ENCODE measurements at regions not wholly inside any gene's neighbourhood (a gene's known extent, or its start where the extent isn't known, plus 50 kb on each side); places are given as distances from the start of the nearest gene placed in this dataset.

DNA sequence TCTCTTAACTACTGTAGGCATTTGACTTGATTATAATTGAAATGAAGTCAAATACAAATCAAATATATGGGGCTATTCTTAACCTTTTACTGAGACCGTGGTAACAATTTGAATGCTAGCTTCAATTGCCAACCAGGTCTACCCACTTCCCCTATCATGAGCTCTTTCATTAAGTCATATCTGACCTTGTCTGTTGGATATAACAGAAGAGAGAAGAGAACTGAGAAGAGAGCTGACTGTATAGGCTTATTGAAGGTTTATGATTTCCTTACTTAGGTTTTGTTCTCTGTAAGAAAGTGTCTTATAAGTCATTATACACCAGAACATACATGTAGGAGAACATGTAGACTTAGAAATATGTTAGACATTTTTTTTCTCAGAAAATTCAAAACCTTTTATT lies 549.4 kb downstream of the COL12A1 start:
- POLR2A ChIA-PET (ENCODE audit: low non-redundant PET) = no interaction called here
- no peak for TF ChIP-seq CTCF (conservative IDR thresholded peaks at IDR 0.05; ENCODE audit: low read depth)
- H3K27ac ChIP-seq = no peak overlapping the region
- no peak for DNase-seq (ENCODE audit: low spot score)
- CTCF ChIA-PET = no interaction called here

DNA sequence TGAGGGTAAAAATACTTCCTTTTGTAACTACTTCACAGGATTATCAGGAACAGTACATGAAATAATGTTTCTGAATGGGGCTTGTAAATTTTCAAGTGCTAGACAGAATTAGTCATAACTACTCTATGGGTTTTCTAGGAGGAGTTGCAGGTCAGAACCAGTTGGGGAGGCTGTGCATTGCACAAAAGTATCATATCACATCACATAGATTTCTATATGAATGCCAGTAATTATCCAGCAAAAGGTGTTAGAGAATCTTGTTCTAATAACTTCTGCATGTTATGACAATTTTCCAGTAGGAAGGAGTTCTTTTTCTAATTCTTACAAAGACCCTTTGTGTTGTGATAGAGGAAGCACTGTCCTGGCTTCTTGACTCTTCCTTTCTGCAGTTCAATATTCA lies 551.6 kb downstream of the COL12A1 start:
- no peak for TF ChIP-seq CTCF (conservative IDR thresholded peaks at IDR 0.05; ENCODE audit: low read depth)
- no peak overlapping the region for H3K27ac ChIP-seq
- DNase-seq (ENCODE audit: low spot score) = no peak
- POLR2A ChIA-PET (ENCODE audit: low non-redundant PET) = no interaction called here
- CTCF ChIA-PET = no interaction called here

GRCh38 chr6:74651948-74652842 lies 553.7 kb downstream of the COL12A1 start:
- ChIA-PET CTCF (interaction anchor here (0.6 to 0.7 kb wide), 2 partner anchors 145 to 1892 kb away, joined by 3 to 4 read pairs; no protein-coding TSS in a partner anchor), POLR2A (ENCODE audit: low non-redundant PET) (no interaction called here)
- no peak for TF ChIP-seq CTCF (conservative IDR thresholded peaks at IDR 0.05; ENCODE audit: low read depth)
- no peak overlapping the region for H3K27ac ChIP-seq
- no peak for DNase-seq (ENCODE audit: low spot score)

GRCh38 chr6:74650668-74651067 lies 555.2 kb downstream of the COL12A1 start:
- POLR2A ChIA-PET (ENCODE audit: low non-redundant PET) = no interaction called here
- no peak for TF ChIP-seq CTCF (conservative IDR thresholded peaks at IDR 0.05; ENCODE audit: low read depth)
- CTCF ChIA-PET = no interaction called here
- DNase-seq (ENCODE audit: low spot score) = no peak
- no peak overlapping the region for H3K27ac ChIP-seq

DNA sequence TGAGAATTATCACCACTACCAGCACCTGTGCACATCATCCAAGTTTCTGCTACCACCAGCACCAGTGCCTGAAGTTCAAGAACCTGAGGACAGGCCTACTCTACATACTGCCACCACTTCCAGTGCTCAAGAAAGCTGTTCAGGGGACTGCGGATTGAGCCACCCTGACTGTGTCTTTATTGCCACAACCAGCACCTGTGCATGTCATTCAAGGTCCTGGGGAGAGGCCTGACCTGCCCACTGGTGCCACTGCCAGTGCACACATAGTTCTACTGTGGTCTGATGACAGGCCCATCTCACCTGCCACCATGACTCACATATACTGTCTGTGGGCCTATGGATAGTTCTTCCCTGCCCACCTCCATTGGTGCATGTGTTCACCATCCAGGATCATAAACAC lies 559.4 kb downstream of the COL12A1 start:
- ChIA-PET CTCF (no interaction called here), POLR2A (ENCODE audit: low non-redundant PET) (no interaction called here)
- TF ChIP-seq CTCF (conservative IDR thresholded peaks at IDR 0.05; ENCODE audit: low read depth) = no peak
- no peak overlapping the region for H3K27ac ChIP-seq
- no peak for DNase-seq (ENCODE audit: low spot score)

DNA sequence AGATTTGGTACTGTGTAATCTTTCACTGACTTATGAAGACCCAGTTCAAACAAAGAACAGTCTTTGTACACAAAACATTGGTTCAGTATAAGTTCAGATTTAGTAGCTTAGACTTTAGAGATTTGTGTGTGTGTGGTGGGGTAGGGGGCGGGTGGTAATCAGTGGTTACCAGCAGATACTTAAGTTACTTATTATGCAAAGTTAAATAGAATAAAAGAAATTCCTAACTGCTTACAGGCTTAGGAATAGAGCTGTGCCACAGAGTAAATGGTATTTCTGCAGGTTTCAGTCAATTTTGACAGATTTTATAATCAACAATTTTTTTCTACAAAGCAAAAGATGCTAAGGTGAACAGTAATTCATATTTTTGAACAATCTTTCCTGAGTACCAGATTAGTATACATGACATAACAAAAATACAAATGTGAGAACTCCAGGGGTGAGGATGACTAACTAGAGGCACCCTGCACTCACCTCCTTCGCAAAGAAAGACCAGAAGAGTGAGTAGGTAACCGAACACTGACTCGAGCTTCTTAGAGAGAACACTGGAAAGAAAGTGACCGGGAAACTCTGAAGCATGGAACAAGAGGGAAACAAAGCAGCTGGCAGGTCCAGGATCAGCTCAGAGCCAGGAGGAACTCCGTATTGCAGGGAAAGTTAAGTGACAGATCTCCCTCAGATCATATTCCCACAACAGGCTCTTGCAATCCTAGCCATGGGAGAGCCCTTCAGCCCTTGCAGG lies 560.6 kb downstream of the COL12A1 start:
- ChIA-PET CTCF (interaction anchor here (0.6 to 0.7 kb wide), 2 partner anchors 133 to 526 kb away, joined by 3 to 4 read pairs; no protein-coding TSS in a partner anchor), POLR2A (ENCODE audit: low non-redundant PET) (no interaction called here)
- TF ChIP-seq CTCF (conservative IDR thresholded peaks at IDR 0.05; ENCODE audit: low read depth) = no peak
- DNase-seq (ENCODE audit: low spot score) = no peak
- H3K27ac ChIP-seq = no peak overlapping the region
